ENCODE measurements at regions not wholly inside any gene's neighbourhood (a gene's known extent, or its start where the extent isn't known, plus 50 kb on each side); places are given as distances from the start of the nearest gene placed in this dataset.
A peak's percentile ranks its signal among the peaks of the same experiment; 100 is the strongest.

GRCh38 chr5:108649646-108650045 is 98.1 kb upstream of the FER start:
- H3K4me1 ChIP-seq (ENCODE audit: insufficient read depth, low read length) = peaks cover 11% of the 10 kb centered on the region
- TF ChIP-seq EZH2 (IDR thresholded peaks at IDR 0.05; ENCODE audit: insufficient read depth, low read length) = no peak
- TF ChIP-seq CTCF (IDR thresholded peaks at IDR 0.05; ENCODE audit: insufficient read depth, low read depth, low read length) = no peak
- H3K27me3 ChIP-seq (ENCODE audit: insufficient read depth, low read length) = no peaks in the 10 kb centered on the region
- H3K4me3 ChIP-seq (ENCODE audit: insufficient read depth, low read depth, low read length) = no peak overlapping the region
- H3K4me2 ChIP-seq (ENCODE audit: low read length) = no peak overlapping the region
- Mint-ChIP-seq H3K4me3 (ENCODE audit: unreplicated experiment) (no peak overlapping the region), H3K9me3 (ENCODE audit: unreplicated experiment) (peaks cover 2% of the 10 kb centered on the region), H3K36me3 (ENCODE audit: low read depth, unreplicated experiment) (no peaks in the 10 kb centered on the region), H3K4me1 (ENCODE audit: low read depth, unreplicated experiment) (peaks cover 2% of the 10 kb centered on the region), H3K27me3 (ENCODE audit: low read depth, unreplicated experiment) (peaks cover 2% of the 10 kb centered on the region), H3K27ac (ENCODE audit: unreplicated experiment) (no peak overlapping the region)
- no peaks in the 10 kb centered on the region for H3K36me3 ChIP-seq (ENCODE audit: insufficient read depth, low read length)
- no peak overlapping the region for H3K27ac ChIP-seq (ENCODE audit: low read depth, low read length)
- no peak overlapping the region for H2AFZ ChIP-seq (ENCODE audit: low read depth, low read length)
- H4K20me1 ChIP-seq (ENCODE audit: insufficient read depth, low read length) = no peaks in the 10 kb centered on the region
- FAIRE-seq = no peak
- peaks cover 4% of the 10 kb centered on the region for H3K9me3 ChIP-seq (ENCODE audit: insufficient read depth, low read depth, low read length)
- no peaks in the 10 kb centered on the region for H3K79me2 ChIP-seq (ENCODE audit: insufficient read depth, low read length)
- no peak for DNase-seq (ENCODE audit: low read depth)
- no peak overlapping the region for H3K9ac ChIP-seq (ENCODE audit: low read length)

- no peaks in the 10 kb centered on the region for H3K27me3 ChIP-seq (ENCODE audit: insufficient read depth, low read length)
- no peak overlapping the region for H3K4me3 ChIP-seq (ENCODE audit: insufficient read depth, low read depth, low read length)
- DNase-seq (ENCODE audit: low read depth) (no peak), FAIRE-seq (no peak)
- no peak overlapping the region for H2AFZ ChIP-seq (ENCODE audit: low read depth, low read length)
- peaks cover 9% of the 10 kb centered on the region for H3K4me1 ChIP-seq (ENCODE audit: insufficient read depth, low read length)
- Mint-ChIP-seq H3K27ac (ENCODE audit: unreplicated experiment) (no peak overlapping the region), H3K9me3 (ENCODE audit: unreplicated experiment) (peaks cover 2% of the 10 kb centered on the region), H3K4me3 (ENCODE audit: unreplicated experiment) (no peak overlapping the region), H3K36me3 (ENCODE audit: low read depth, unreplicated experiment) (no peaks in the 10 kb centered on the region), H3K4me1 (ENCODE audit: low read depth, unreplicated experiment) (peaks cover 2% of the 10 kb centered on the region), H3K27me3 (ENCODE audit: low read depth, unreplicated experiment) (peaks cover 4% of the 10 kb centered on the region)
- H3K9ac ChIP-seq (ENCODE audit: low read length) = no peak overlapping the region
- no peak overlapping the region for H3K4me2 ChIP-seq (ENCODE audit: low read length)
- no peaks in the 10 kb centered on the region for H3K79me2 ChIP-seq (ENCODE audit: insufficient read depth, low read length)
- TF ChIP-seq CTCF (IDR thresholded peaks at IDR 0.05; ENCODE audit: insufficient read depth, low read depth, low read length) (no peak), EZH2 (IDR thresholded peaks at IDR 0.05; ENCODE audit: insufficient read depth, low read length) (no peak)
- peaks cover 4% of the 10 kb centered on the region for H3K9me3 ChIP-seq (ENCODE audit: insufficient read depth, low read depth, low read length)
- H3K27ac ChIP-seq (ENCODE audit: low read depth, low read length) = no peak overlapping the region
- H4K20me1 ChIP-seq (ENCODE audit: insufficient read depth, low read length) = no peaks in the 10 kb centered on the region
- no peaks in the 10 kb centered on the region for H3K36me3 ChIP-seq (ENCODE audit: insufficient read depth, low read length)
Observed at GRCh38 chr5:108649106-108649505, 98.6 kb upstream of the FER start.

- H3K79me2 ChIP-seq (ENCODE audit: insufficient read depth, low read length) = no peaks in the 10 kb centered on the region
- peak overlapping the region; percentile 39 for H3K9ac ChIP-seq (ENCODE audit: low read length)
- peaks cover 2% of the 10 kb centered on the region for H3K9me3 Mint-ChIP-seq (ENCODE audit: unreplicated experiment)
Observed at GRCh38 chr5:108642170-108642906, 105.4 kb upstream of the FER start.

More at GRCh38 chr5:108642170-108642906, 105.4 kb upstream of the FER start:
- peaks cover 7% of the 10 kb centered on the region for H3K4me1 Mint-ChIP-seq (ENCODE audit: low read depth, unreplicated experiment)
- DNase-seq (ENCODE audit: low read depth) (peak; percentile 39), FAIRE-seq (peak; percentile 52)
- Histone ChIP-seq H4K20me1 (ENCODE audit: insufficient read depth, low read length) (no peaks in the 10 kb centered on the region), H3K9me3 (ENCODE audit: insufficient read depth, low read depth, low read length) (no peaks in the 10 kb centered on the region), H3K4me2 (ENCODE audit: low read length) (peak overlapping the region; percentile 77), H3K4me1 (ENCODE audit: insufficient read depth, low read length) (peaks cover 7% of the 10 kb centered on the region), H3K27me3 (ENCODE audit: insufficient read depth, low read length) (no peaks in the 10 kb centered on the region), H2AFZ (ENCODE audit: low read depth, low read length) (peak overlapping the region; percentile 79), H3K27ac (ENCODE audit: low read depth, low read length) (no peak overlapping the region), H3K36me3 (ENCODE audit: insufficient read depth, low read length) (no peaks in the 10 kb centered on the region), H3K4me3 (ENCODE audit: insufficient read depth, low read depth, low read length) (no peak overlapping the region)
- H3K27me3 Mint-ChIP-seq (ENCODE audit: low read depth, unreplicated experiment) = peaks cover 4% of the 10 kb centered on the region
- H3K36me3 Mint-ChIP-seq (ENCODE audit: low read depth, unreplicated experiment) = no peaks in the 10 kb centered on the region
- TF ChIP-seq EZH2 (IDR thresholded peaks at IDR 0.05; ENCODE audit: insufficient read depth, low read length) = no peak
- peak; percentile 93 for TF ChIP-seq CTCF (IDR thresholded peaks at IDR 0.05; ENCODE audit: insufficient read depth, low read depth, low read length)
- no peak overlapping the region for H3K27ac Mint-ChIP-seq (ENCODE audit: unreplicated experiment)
- H3K4me3 Mint-ChIP-seq (ENCODE audit: unreplicated experiment) = peak overlapping the region; percentile 4

Data from astrocyte (in vitro differentiated cells and primary cell).